BJ (cell line): ENCODE measurements at regions not wholly inside any gene's neighbourhood (a gene's known extent, or its start where the extent isn't known, plus 50 kb on each side); places are given as distances from the start of the nearest gene placed in this dataset.

ENCODE experiments used
- CTCF ChIA-PET: fragments of 350-600 bp; formaldehyde crosslinking; extraction: SDS; loops from one replicate; lab custom pipeline; 2021; ENCODE audit warnings: antibody characterized with exemption, inconsistent platforms; lab: Yijun Ruan, JAX
- POLR2A ChIA-PET: fragments of 300-600 bp; sonication (Branson Sonifier 250); formaldehyde crosslinking; extraction: SDS; loops from one replicate; lab custom pipeline; 2021; ENCODE audit warnings: antibody characterized with exemption; lab: Charles Lee
- DNase-seq: peaks from one replicate; pipeline ENCODE4 v3.0.0-alpha.2; 2011; ENCODE audit warnings: low read depth
- H3K27me3 ChIP-seq: 2 replicates; pipeline ENCODE4 v1.6.0; 2011; ENCODE audit warnings: low read length; ENCODE audit not compliant: control insufficient read depth, insufficient read depth
- H3K36me3 ChIP-seq: 2 replicates; pipeline ENCODE4 v1.5.1; 2011; ENCODE audit warnings: low read length; ENCODE audit not compliant: control insufficient read depth, insufficient read depth
- H3K4me3 ChIP-seq: 2 replicates; pipeline ENCODE4 v1.5.1; 2011; ENCODE audit warnings: low read depth, mild to moderate bottlenecking, control low read depth, low read length
- CTCF ChIP-seq: IDR thresholded peaks from 2 replicates; pipeline ENCODE4 v1.5.1; 2011; ENCODE audit warnings: low read depth, mild to moderate bottlenecking, control low read depth, inconsistent platforms, low read length, moderate library complexity; ENCODE audit not compliant: insufficient read depth

GRCh38 chr4:20462426-20463175 is 210.9 kb downstream of the SLIT2 start:
- CTCF ChIA-PET = interaction anchor here (0.8 to 1.1 kb wide), 2 partner anchors 8 to 18 kb away, joined by 3 to 4 read pairs; no protein-coding TSS in a partner anchor
- TF ChIP-seq CTCF = no peak
- no peak overlapping the region for H3K4me3 ChIP-seq
- H3K36me3 ChIP-seq = no peaks in the 10 kb centered on the region
- POLR2A ChIA-PET = no interaction called here
- no peak for DNase-seq
- no peaks in the 10 kb centered on the region for H3K27me3 ChIP-seq

GRCh38 chr4:20463176-20463430 is 211.4 kb downstream of the SLIT2 start:
- no peak for DNase-seq
- TF ChIP-seq CTCF = no peak
- ChIA-PET CTCF (interaction anchor here (0.8 kb wide), 1 partner anchor 18 kb away, joined by 3 read pairs; no protein-coding TSS in a partner anchor), POLR2A (no interaction called here)
- Histone ChIP-seq H3K4me3 (no peak overlapping the region), H3K27me3 (no peaks in the 10 kb centered on the region), H3K36me3 (no peaks in the 10 kb centered on the region)

- no peak overlapping the region for H3K4me3 ChIP-seq
- no peak for TF ChIP-seq CTCF
- CTCF ChIA-PET = no interaction called here
- DNase-seq = no peak
- POLR2A ChIA-PET = no interaction called here
- no peaks in the 10 kb centered on the region; the same call in 1 of the 2 replicates for H3K36me3 ChIP-seq
- no peaks in the 10 kb centered on the region for H3K27me3 ChIP-seq
Measured at GRCh38 chr4:20464381-20464780, 212.7 kb downstream of the SLIT2 start.

- Histone ChIP-seq H3K4me3 (no peak overlapping the region), H3K36me3 (no peaks in the 10 kb centered on the region; the same call in 1 of the 2 replicates), H3K27me3 (no peaks in the 10 kb centered on the region)
- CTCF ChIA-PET = interaction anchor here (1.0 kb wide), 1 partner anchor 14 kb away, joined by 3 read pairs; no protein-coding TSS in a partner anchor
- POLR2A ChIA-PET = no interaction called here
- no peak for DNase-seq
- TF ChIP-seq CTCF = no peak
Measured at GRCh38 chr4:20474119-20474518, 222.4 kb downstream of the SLIT2 start.

GRCh38 chr4:20478412-20478811 is 221.8 kb upstream of the PACRGL start:
- no peak for DNase-seq
- POLR2A ChIA-PET = no interaction called here
- TF ChIP-seq CTCF = no peak
- CTCF ChIA-PET = interaction anchor here (1.5 kb wide), 1 partner anchor 46 kb away, joined by 3 read pairs; no protein-coding TSS in a partner anchor
- Histone ChIP-seq H3K36me3 (no peaks in the 10 kb centered on the region), H3K4me3 (no peak overlapping the region), H3K27me3 (no peaks in the 10 kb centered on the region)
